HG03558 (cell line): ENCODE measurements at regions not wholly inside any gene's neighbourhood (a gene's known extent, or its start where the extent isn't known, plus 50 kb on each side); places are given as distances from the start of the nearest gene placed in this dataset.
"Not testable (repeated sequence)": the region's sequence is repeated elsewhere in the genome, so short reads cannot be mapped to it uniquely, and the experiment has no call there.

ENCODE experiments used
- ATAC-seq: cut with Tn5 transposase; IDR thresholded peaks from one replicate; pipeline ENCODE4 v1.9.1; 2021; ENCODE audit warnings: moderate number of reproducible peaks; ENCODE audit not compliant: unreplicated experiment; ENCODE audit errors: extremely low read depth

GRCh38 chr5:58009754-58010153 lies 450.1 kb downstream of the PLK2 start:
- no peak for ATAC-seq

GRCh38 chr5:58002323-58002722 lies 457.6 kb downstream of the PLK2 start:
- no peak for ATAC-seq

- ATAC-seq, result no peak
Measured at GRCh38 chr5:57993866-57994265, 466.0 kb downstream of the PLK2 start.

GRCh38 chr5:57989378-57989777 lies 470.5 kb downstream of the PLK2 start:
- no peak for ATAC-seq

GRCh38 chr5:57988813-57989212 lies 471.1 kb downstream of the PLK2 start:
- ATAC-seq, result no peak

GRCh38 chr5:57987552-57987951 lies 472.3 kb downstream of the PLK2 start:
- no peak for ATAC-seq

- no peak for ATAC-seq
Measured at GRCh38 chr5:57986761-57987341, 473.0 kb downstream of the PLK2 start.

GRCh38 chr5:57983426-57983825 lies 476.5 kb downstream of the PLK2 start:
- ATAC-seq, result no peak

- ATAC-seq, result no peak
Measured at GRCh38 chr5:57979671-57980070, 480.2 kb downstream of the PLK2 start.

GRCh38 chr5:57976506-57976905 lies 483.4 kb downstream of the PLK2 start:
- ATAC-seq, result no peak

- ATAC-seq, result not testable (repeated sequence)
Measured at GRCh38 chr5:57972099-57972498, 487.8 kb downstream of the PLK2 start.

GRCh38 chr5:57960569-57960968 lies 478.0 kb upstream of the ACTBL2 start:
- ATAC-seq, result no peak

- ATAC-seq, result no peak
Measured at GRCh38 chr5:57956636-57957035, 474.0 kb upstream of the ACTBL2 start.

GRCh38 chr5:57955511-57955910 lies 472.9 kb upstream of the ACTBL2 start:
- ATAC-seq, result no peak

GRCh38 chr5:57953792-57954191 lies 471.2 kb upstream of the ACTBL2 start:
- ATAC-seq, result no peak

GRCh38 chr5:57950616-57951228 lies 468.1 kb upstream of the ACTBL2 start:
- ATAC-seq, result no peak

GRCh38 chr5:57948091-57948490 lies 465.5 kb upstream of the ACTBL2 start:
- ATAC-seq, result no peak

GRCh38 chr5:57947181-57947580 lies 464.6 kb upstream of the ACTBL2 start:
- ATAC-seq, result no peak

- ATAC-seq, result no peak
Measured at GRCh38 chr5:57940879-57941278, 458.3 kb upstream of the ACTBL2 start.

- ATAC-seq, result no peak
Measured at GRCh38 chr5:57940236-57940635, 457.6 kb upstream of the ACTBL2 start.

GRCh38 chr5:57939771-57940170 lies 457.2 kb upstream of the ACTBL2 start:
- no peak for ATAC-seq

- ATAC-seq, result no peak
Measured at GRCh38 chr5:57939335-57939734, 456.7 kb upstream of the ACTBL2 start.
